Prostate gland (tissue), 2 donors: ENCODE measurements at regions not wholly inside any gene's neighbourhood (a gene's known extent, or its start where the extent isn't known, plus 50 kb on each side); places are given as distances from the start of the nearest gene placed in this dataset.

Experiments
- DNase-seq: peaks from one replicate; pipeline ENCODE4 v3.0.0-alpha.2; 2019; ENCODE audit warnings: low spot score
- H3K27ac ChIP-seq, 2 donors: fragments of 200-600 bp; sonication (generic); 2 replicates each; pipeline ENCODE4 v1.5.1; 2017 to 2019
- H3K27me3 ChIP-seq: fragments of 200-600 bp; sonication (generic); replicated peaks from 2 replicates; pipeline ENCODE4 v1.5.1; 2019; ENCODE audit not compliant: insufficient read depth
- H3K36me3 ChIP-seq, 2 donors: fragments of 200-600 bp; sonication (generic); 1 replicate in 1 of 2; 2 replicates in 1 of 2; pipeline versions ENCODE4 v1.5.1 to v1.8.1; 2017 to 2019
- H3K4me1 ChIP-seq: fragments of 200-600 bp; sonication (generic); replicated peaks from 2 replicates; pipeline ENCODE4 v1.5.1; 2019
- H3K4me3 ChIP-seq, 2 donors: fragments of 200-600 bp; sonication (generic); 2 replicates each; pipeline ENCODE4 v1.5.1; 2017 to 2019
- H3K9me3 ChIP-seq: fragments of 200-600 bp; sonication (generic); 2 replicates; pipeline ENCODE4 v1.5.1; 2017
- POLR2A ChIP-seq: fragments of 450-650 bp; IDR thresholded peaks from one replicate; pipeline ENCODE4 v1.6.1; 2016; ENCODE audit warnings: antibody characterized with exemption, mild to moderate bottlenecking
- POLR2AphosphoS5 ChIP-seq: sonication (generic); formaldehyde crosslinking; IDR thresholded peaks from one replicate; pipeline ENCODE4 v1.6.1; 2017; ENCODE audit warnings: antibody characterized with exemption
- WGBS: methylation state at CpG from one replicate; pipeline ENCODE4 v1.1.5; 2018; 5-methylcytosine and 5-hydroxymethylcytosine counted together
- intact Hi-C: fragments of 100-400 bp; cut with DNase I; formaldehyde crosslinking; loops from one replicate; pipeline ENCODE4 v1.14.2; 2022
- TF ChIP-seq, protein P1 (sequence below), 4 experiments: fragments of 200-600 bp in 2 of 4; fragments of 450-650 bp in 2 of 4; sonication (generic) in 2 of 4; IDR thresholded peaks; 1 replicate in 3 of 4; 2 replicates in 1 of 4; pipeline ENCODE4 v1.5.1; 2016 to 2019; ENCODE audit warnings: antibody characterized with exemption in 4 of 4, mild to moderate bottlenecking in 2 of 4, moderate library complexity in 2 of 4

DNA sequence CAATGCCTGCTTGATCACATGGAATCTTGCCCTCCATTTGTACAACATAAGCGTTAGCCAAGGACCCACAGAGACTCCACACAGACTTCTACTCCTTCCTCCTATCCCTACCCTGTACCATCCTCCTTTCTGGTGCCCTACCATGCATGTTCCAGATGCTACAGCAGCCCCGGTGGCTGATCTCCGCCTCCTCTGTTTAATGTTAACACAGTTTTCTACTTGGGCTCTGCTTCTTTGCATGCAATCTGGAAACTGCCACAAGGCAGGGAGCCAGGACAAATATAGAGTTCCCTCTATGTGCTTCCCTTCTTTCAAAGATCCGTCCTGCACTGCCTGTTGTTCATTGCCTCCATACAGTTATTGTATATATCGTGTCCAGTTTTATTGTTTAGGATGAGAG lies 368.6 kb upstream of the TENM3 start:
- no peak for DNase-seq
- Histone ChIP-seq H3K36me3 (no peaks in the 10 kb centered on the region), H3K27ac (no peak overlapping the region), H3K27me3 (no peaks in the 10 kb centered on the region), H3K4me3 (no peak overlapping the region), H3K4me1 (no peaks in the 10 kb centered on the region), H3K9me3 (no peaks in the 10 kb centered on the region)
- TF ChIP-seq POLR2A (no peak), POLR2AphosphoS5 (no peak)
- TF ChIP-seq, protein P1, sequence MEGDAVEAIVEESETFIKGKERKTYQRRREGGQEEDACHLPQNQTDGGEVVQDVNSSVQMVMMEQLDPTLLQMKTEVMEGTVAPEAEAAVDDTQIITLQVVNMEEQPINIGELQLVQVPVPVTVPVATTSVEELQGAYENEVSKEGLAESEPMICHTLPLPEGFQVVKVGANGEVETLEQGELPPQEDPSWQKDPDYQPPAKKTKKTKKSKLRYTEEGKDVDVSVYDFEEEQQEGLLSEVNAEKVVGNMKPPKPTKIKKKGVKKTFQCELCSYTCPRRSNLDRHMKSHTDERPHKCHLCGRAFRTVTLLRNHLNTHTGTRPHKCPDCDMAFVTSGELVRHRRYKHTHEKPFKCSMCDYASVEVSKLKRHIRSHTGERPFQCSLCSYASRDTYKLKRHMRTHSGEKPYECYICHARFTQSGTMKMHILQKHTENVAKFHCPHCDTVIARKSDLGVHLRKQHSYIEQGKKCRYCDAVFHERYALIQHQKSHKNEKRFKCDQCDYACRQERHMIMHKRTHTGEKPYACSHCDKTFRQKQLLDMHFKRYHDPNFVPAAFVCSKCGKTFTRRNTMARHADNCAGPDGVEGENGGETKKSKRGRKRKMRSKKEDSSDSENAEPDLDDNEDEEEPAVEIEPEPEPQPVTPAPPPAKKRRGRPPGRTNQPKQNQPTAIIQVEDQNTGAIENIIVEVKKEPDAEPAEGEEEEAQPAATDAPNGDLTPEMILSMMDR (IDR thresholded peaks at IDR 0.05), result no peak
- 53% methylated on average over 5 of the region's 5 CpGs for WGBS
- intact Hi-C loops, result no loop called here

DNA sequence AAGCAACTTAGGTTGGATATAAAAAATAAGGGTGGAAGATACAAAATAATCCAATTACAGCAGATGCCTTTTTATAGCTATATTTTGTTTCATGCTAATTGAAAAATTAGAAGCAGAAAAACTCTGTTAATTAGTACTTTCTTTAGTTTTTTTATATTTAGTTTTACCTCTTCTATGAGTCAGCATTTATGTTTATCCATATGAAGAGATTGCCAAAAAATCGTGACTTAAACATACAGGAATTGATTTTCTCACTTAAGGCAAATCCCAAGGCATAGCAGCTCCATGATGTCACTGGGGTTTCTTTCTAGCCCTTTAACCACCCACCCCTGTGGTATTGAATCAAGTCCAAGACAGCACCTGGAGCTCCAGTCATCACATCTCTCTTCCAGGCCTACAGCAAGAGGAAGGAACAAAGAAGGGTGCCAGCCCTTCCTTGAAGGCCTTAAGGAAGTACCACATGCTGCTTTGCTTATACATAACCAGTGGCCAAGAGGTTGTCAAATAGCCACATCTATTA lies 365.8 kb upstream of the TENM3 start:
- intact Hi-C loops, result no loop called here
- TF ChIP-seq, protein P1 (IDR thresholded peaks at IDR 0.05), result no peak
- TF ChIP-seq POLR2AphosphoS5, result no peak
- no peak for TF ChIP-seq POLR2A
- no peaks in the 10 kb centered on the region for H3K9me3 ChIP-seq
- DNase-seq, result no peak
- no peaks in the 10 kb centered on the region for H3K36me3 ChIP-seq
- WGBS, result 48% methylated on average over 1 of the region's 1 CpG
- no peak overlapping the region for H3K27ac ChIP-seq
- no peaks in the 10 kb centered on the region for H3K27me3 ChIP-seq
- no peak overlapping the region for H3K4me3 ChIP-seq
- no peaks in the 10 kb centered on the region for H3K4me1 ChIP-seq

DNA sequence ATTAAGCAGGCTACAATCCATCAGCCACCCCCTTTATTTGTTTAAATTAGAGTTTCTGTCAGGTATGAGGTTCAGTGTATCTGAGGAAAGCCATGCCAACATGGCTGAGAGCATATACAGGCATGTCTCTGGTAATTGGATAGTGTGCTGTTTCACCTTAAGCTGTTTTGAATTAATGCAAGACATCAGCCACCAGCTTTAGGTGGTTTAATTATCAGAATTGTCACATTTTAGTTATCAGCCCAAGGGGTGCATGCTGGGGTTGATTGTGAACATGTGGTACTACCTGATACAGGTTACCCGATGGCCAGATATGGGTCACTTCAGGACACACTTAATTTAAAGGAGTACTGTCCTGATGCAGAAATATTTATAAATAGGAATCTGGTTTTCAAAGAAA lies 353.2 kb upstream of the TENM3 start:
- Histone ChIP-seq H3K27me3 (no peaks in the 10 kb centered on the region), H3K27ac (no peak overlapping the region), H3K4me1 (no peaks in the 10 kb centered on the region), H3K9me3 (no peaks in the 10 kb centered on the region), H3K36me3 (no peaks in the 10 kb centered on the region), H3K4me3 (no peak overlapping the region)
- intact Hi-C loops, result no loop called here
- 77% methylated on average over 1 of the region's 1 CpG for WGBS
- TF ChIP-seq, protein P1 (IDR thresholded peaks at IDR 0.05), result no peak
- TF ChIP-seq POLR2A (no peak), POLR2AphosphoS5 (no peak)
- DNase-seq, result no peak

DNA sequence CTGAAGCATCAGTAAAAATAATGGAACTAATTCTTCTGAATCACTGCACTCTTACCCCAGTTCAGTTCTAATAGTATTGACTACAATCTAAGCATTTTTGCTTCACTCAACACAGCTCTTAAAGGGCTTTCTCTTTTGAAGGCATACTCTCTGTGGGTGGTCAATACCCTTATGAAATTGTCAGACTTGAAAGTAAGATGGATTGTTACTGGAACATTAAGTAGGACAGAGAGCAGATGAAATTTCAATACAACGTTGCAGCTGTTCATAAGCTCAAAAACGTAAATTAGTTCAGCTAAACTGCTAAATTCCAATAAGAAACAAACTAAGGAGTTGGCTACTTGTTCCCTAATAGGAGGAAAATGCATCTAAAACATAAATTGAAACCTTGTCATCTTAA lies 352.3 kb upstream of the TENM3 start:
- WGBS, result 48% methylated on average over 2 of the region's 2 CpGs
- H3K4me1 ChIP-seq, result no peaks in the 10 kb centered on the region
- intact Hi-C loops, result no loop called here
- no peak overlapping the region for H3K27ac ChIP-seq
- no peak for DNase-seq
- H3K36me3 ChIP-seq, result no peaks in the 10 kb centered on the region
- H3K27me3 ChIP-seq, result no peaks in the 10 kb centered on the region
- H3K4me3 ChIP-seq, result no peak overlapping the region
- TF ChIP-seq POLR2AphosphoS5, result no peak
- TF ChIP-seq POLR2A, result no peak
- TF ChIP-seq, protein P1 (IDR thresholded peaks at IDR 0.05), result no peak
- no peaks in the 10 kb centered on the region for H3K9me3 ChIP-seq

DNA sequence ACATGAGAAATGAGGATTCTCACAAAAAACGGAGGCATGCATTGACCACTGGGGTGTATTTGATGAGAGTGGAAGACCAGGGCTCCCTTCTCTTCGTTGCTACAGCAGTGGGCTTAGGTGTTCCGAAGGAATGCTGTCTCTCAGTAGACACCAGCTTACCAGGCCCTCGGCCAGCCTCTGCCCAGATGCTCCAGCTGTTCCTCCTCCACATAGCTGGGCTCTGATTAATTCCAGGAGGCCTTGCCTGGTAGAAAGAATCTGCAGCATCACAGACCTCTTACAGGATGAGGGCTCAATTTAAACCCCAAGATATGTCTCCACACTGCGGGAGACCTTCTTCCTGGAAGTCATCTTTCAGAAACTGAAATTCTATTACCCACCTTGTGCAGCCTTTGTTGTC lies 346.6 kb upstream of the TENM3 start:
- TF ChIP-seq POLR2A (no peak), POLR2AphosphoS5 (no peak)
- TF ChIP-seq, protein P1 (IDR thresholded peaks at IDR 0.05), result no peak
- WGBS, result 85% methylated on average over 5 of the region's 5 CpGs
- H3K4me3 ChIP-seq, result no peak overlapping the region
- intact Hi-C loops, result no loop called here
- H3K4me1 ChIP-seq, result no peaks in the 10 kb centered on the region
- H3K27me3 ChIP-seq, result no peaks in the 10 kb centered on the region
- no peak for DNase-seq
- no peaks in the 10 kb centered on the region for H3K9me3 ChIP-seq
- no peaks in the 10 kb centered on the region for H3K36me3 ChIP-seq
- no peak overlapping the region for H3K27ac ChIP-seq
